Immature natural killer cell (primary cell): ENCODE measurements at regions not wholly inside any gene's neighbourhood (a gene's known extent, or its start where the extent isn't known, plus 50 kb on each side); places are given as distances from the start of the nearest gene placed in this dataset.
A peak's percentile ranks its signal among the peaks of the same experiment; 100 is the strongest.

Experiments used
- DNase-seq, 3 donors: peaks; one replicate each; pipeline ENCODE4 v3.0.0; 2022; ENCODE audit warnings: mixed read lengths in 1 of 3
- H3K27ac Mint-ChIP-seq, 6 donors: one replicate each; pipeline ENCODE4 v1.8.0; 2020; ENCODE audit warnings: mixed read lengths in 6 of 6, mild to moderate bottlenecking in 5 of 6, inconsistent platforms in 4 of 6, moderate library complexity in 3 of 6
- H3K27me3 Mint-ChIP-seq, 3 donors: one replicate each; pipeline ENCODE4 v1.8.0; 2020 to 2021; ENCODE audit warnings: low read depth in 3 of 3, mild to moderate bottlenecking in 3 of 3, mixed read lengths in 3 of 3, moderate library complexity in 3 of 3, inconsistent platforms in 1 of 3
- H3K36me3 Mint-ChIP-seq, 3 donors: one replicate each; pipeline ENCODE4 v1.8.0; 2020; ENCODE audit warnings: mixed read lengths in 3 of 3, inconsistent platforms in 2 of 3, mild to moderate bottlenecking in 2 of 3
- H3K4me1 Mint-ChIP-seq, 2 donors: one replicate each; pipeline ENCODE4 v1.8.0; 2020; ENCODE audit warnings: inconsistent platforms in 2 of 2, mild to moderate bottlenecking in 2 of 2, mixed read lengths in 2 of 2, moderate library complexity in 1 of 2
- H3K4me3 Mint-ChIP-seq, 5 donors: one replicate each; pipeline ENCODE4 v1.8.0; 2020; ENCODE audit warnings: mild to moderate bottlenecking in 5 of 5, mixed read lengths in 5 of 5, inconsistent platforms in 3 of 5, moderate library complexity in 3 of 5
- H3K9me3 Mint-ChIP-seq, 6 donors: one replicate each; pipeline ENCODE4 v1.8.0; 2020; ENCODE audit warnings: mild to moderate bottlenecking in 6 of 6, mixed read lengths in 6 of 6, inconsistent platforms in 4 of 6, moderate library complexity in 3 of 6

GRCh38 chr10:31615129-31615528 is 296.1 kb downstream of the ZEB1 start:
- DNase-seq, result no peak
- H3K36me3 Mint-ChIP-seq, result no peaks in the 10 kb centered on the region
- H3K27me3 Mint-ChIP-seq, result peaks cover 0 to 3% (median 3%) of the 10 kb centered on the region in 3 donors
- H3K4me3 Mint-ChIP-seq, result no peak overlapping the region
- no peaks in the 10 kb centered on the region for H3K4me1 Mint-ChIP-seq
- no peaks in the 10 kb centered on the region for H3K9me3 Mint-ChIP-seq
- no peak overlapping the region for H3K27ac Mint-ChIP-seq

- Mint-ChIP-seq H3K27ac (no peak overlapping the region), H3K36me3 (no peaks in the 10 kb centered on the region), H3K4me3 (no peak overlapping the region), H3K4me1 (no peaks in the 10 kb centered on the region), H3K27me3 (peaks cover 0 to 3% (median 3%) of the 10 kb centered on the region in 3 donors), H3K9me3 (no peaks in the 10 kb centered on the region)
- no peak for DNase-seq
Measured at GRCh38 chr10:31614611-31615010, 295.6 kb downstream of the ZEB1 start.

DNA sequence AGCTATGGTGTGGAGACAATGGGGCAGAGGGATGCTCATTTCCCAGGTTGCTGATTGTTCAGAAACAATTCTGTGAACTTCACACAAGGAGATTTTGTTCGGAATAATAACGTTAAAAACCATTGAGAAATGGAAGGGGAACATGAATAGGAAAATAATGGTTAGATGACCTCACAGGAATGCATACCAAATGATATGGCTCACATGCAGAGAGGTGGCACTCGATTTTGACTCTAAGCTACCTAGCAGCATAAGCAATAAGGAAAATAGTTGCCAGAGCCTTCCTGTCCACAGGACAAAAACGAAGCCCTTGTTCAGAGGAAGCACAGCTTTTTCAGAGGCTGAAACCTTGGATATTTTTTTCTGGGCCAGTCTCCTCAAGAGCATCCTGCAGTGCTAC is 293.1 kb downstream of the ZEB1 start:
- peaks cover 1 to 5% (median 3%) of the 10 kb centered on the region in 3 donors for H3K27me3 Mint-ChIP-seq
- no peak overlapping the region for H3K4me3 Mint-ChIP-seq
- no peaks in the 10 kb centered on the region for H3K36me3 Mint-ChIP-seq
- DNase-seq, result no peak
- no peak overlapping the region for H3K27ac Mint-ChIP-seq
- no peaks in the 10 kb centered on the region for H3K4me1 Mint-ChIP-seq
- H3K9me3 Mint-ChIP-seq, result peaks cover 0 to 2% (median 0%) of the 10 kb centered on the region in 6 donors

DNA sequence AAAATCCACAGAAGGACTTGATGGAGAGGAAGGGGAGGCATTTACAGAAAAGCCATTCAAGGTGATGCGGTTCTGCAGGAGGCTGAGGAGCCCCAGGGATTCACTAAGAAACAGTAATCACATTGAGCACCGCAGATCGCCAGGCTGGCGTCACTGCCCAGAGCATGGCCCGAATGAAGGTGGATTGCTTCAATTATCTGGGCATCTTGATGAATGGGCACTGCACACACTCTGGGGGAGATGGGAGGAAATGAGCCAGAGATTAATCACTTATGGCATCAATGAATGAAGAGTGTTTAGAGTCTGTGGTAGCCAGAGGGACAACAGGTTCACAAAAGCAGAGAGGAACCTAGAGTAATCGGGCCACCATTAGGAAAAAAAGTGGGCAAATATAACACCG is 292.1 kb downstream of the ZEB1 start:
- peaks cover 1 to 5% (median 3%) of the 10 kb centered on the region in 3 donors for H3K27me3 Mint-ChIP-seq
- H3K4me3 Mint-ChIP-seq, result no peak overlapping the region
- H3K27ac Mint-ChIP-seq, result no peak overlapping the region
- no peaks in the 10 kb centered on the region for H3K36me3 Mint-ChIP-seq
- H3K4me1 Mint-ChIP-seq, result no peaks in the 10 kb centered on the region
- no peak for DNase-seq
- peaks cover 0 to 2% (median 0%) of the 10 kb centered on the region in 6 donors for H3K9me3 Mint-ChIP-seq

GRCh38 chr10:31607481-31607880 is 288.5 kb downstream of the ZEB1 start:
- Mint-ChIP-seq H3K4me1 (peaks cover 10 to 12% of the 10 kb centered on the region in 2 donors), H3K4me3 (no peak overlapping the region), H3K27ac (no peak overlapping the region), H3K36me3 (no peaks in the 10 kb centered on the region), H3K9me3 (peaks cover 0 to 3% (median 0%) of the 10 kb centered on the region in 6 donors), H3K27me3 (peaks cover 3 to 5% (median 5%) of the 10 kb centered on the region in 3 donors)
- no peak for DNase-seq

DNA sequence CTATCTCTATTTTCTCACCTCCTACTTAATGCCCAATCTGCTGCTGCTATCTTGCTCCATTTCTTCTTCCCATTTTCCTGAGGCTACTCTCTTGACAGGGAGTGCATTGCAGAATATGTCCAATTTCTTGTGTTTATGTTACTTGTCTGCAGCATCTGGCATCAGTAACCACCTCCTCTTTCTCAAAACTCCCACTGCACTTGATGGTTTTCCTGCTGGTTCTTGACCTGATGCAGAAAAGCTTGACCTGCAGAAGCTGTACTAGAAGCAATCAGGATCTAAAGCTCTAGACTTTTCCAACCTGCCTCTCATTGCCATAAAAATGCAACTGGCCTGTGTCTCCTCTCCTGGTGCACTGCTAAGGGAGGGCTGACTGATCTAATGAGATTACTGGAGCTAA is 287.8 kb downstream of the ZEB1 start:
- Mint-ChIP-seq H3K4me1 (peaks cover 10 to 12% of the 10 kb centered on the region in 2 donors), H3K36me3 (no peaks in the 10 kb centered on the region), H3K27ac (no peak overlapping the region), H3K4me3 (no peak overlapping the region), H3K9me3 (peaks cover 0 to 3% (median 0%) of the 10 kb centered on the region in 6 donors), H3K27me3 (peaks cover 3 to 5% (median 5%) of the 10 kb centered on the region in 3 donors)
- DNase-seq, result no peak

- H3K36me3 Mint-ChIP-seq, result no peaks in the 10 kb centered on the region
- H3K4me3 Mint-ChIP-seq, result no peak overlapping the region
- H3K9me3 Mint-ChIP-seq, result peaks cover 0 to 3% (median 0%) of the 10 kb centered on the region in 6 donors
- H3K4me1 Mint-ChIP-seq, result peaks cover 10 to 12% of the 10 kb centered on the region in 2 donors
- no peak for DNase-seq
- no peak overlapping the region for H3K27ac Mint-ChIP-seq
- H3K27me3 Mint-ChIP-seq, result peaks cover 0 to 5% (median 5%) of the 10 kb centered on the region in 3 donors
Measured at GRCh38 chr10:31605861-31606525, 287.0 kb downstream of the ZEB1 start.

DNA sequence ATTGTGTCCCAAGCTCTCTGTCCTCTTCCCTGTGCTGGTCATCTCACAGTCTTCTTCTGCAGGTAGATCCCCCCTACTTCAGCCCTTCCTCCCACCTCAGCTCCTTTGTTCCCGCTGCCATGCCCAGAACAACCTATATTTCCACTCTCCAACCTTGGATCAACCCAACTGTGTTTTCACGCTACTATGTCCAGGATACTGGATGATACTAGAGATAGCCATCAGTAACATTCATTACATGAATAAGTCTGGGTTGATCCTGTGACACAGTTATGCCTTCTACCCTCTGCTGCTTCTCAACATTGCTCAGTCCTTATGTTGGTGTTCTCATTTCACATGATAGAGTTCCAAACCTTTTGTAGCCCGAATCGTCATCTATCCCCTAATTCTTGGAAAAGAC is 286.4 kb downstream of the ZEB1 start:
- no peaks in the 10 kb centered on the region for H3K36me3 Mint-ChIP-seq
- DNase-seq, result no peak
- no peak overlapping the region for H3K27ac Mint-ChIP-seq
- H3K9me3 Mint-ChIP-seq, result peaks cover 0 to 3% (median 0%) of the 10 kb centered on the region in 6 donors
- peaks cover 10 to 12% of the 10 kb centered on the region in 2 donors for H3K4me1 Mint-ChIP-seq
- H3K4me3 Mint-ChIP-seq, result no peak overlapping the region
- peaks cover 0 to 5% (median 2%) of the 10 kb centered on the region in 3 donors for H3K27me3 Mint-ChIP-seq

- Mint-ChIP-seq H3K36me3 (no peaks in the 10 kb centered on the region), H3K4me3 (peak overlapping the region; percentile 84 to 90 (median 86)), H3K9me3 (peaks cover 0 to 3% (median 0%) of the 10 kb centered on the region in 6 donors), H3K27ac (no peak overlapping the region), H3K4me1 (peaks cover 10 to 12% of the 10 kb centered on the region in 2 donors), H3K27me3 (peaks cover 0 to 5% (median 2%) of the 10 kb centered on the region in 3 donors)
- no peak for DNase-seq
Measured at GRCh38 chr10:31604646-31605170, 285.7 kb downstream of the ZEB1 start.

DNA sequence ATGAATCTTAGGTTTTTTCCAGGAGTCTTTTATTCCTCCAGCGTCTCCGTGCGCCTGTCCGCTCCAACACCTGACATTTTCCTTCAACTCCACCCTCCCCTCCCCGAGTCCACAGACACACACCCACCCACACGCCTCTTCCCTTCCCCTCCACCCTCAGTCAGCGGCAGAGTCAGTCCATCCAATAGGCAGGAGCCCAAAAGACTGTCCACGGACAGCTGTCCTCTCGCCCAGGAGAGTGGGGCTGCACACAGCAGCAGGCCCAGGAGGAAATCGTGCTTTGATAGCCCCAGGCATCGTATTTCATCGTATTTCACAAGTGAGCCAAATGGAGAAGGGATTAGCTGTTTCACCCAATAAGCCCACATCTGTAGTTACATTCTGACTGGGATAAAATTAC is 285.1 kb downstream of the ZEB1 start:
- Mint-ChIP-seq H3K4me1 (peaks cover 10 to 12% of the 10 kb centered on the region in 2 donors), H3K36me3 (no peaks in the 10 kb centered on the region), H3K27ac (no peak overlapping the region), H3K27me3 (peaks cover 0 to 5% (median 2%) of the 10 kb centered on the region in 3 donors), H3K9me3 (peaks cover 0 to 3% (median 0%) of the 10 kb centered on the region in 6 donors), H3K4me3 (peak overlapping the region; percentile 84 to 90 (median 86))
- DNase-seq, result no peak

- Mint-ChIP-seq H3K36me3 (no peaks in the 10 kb centered on the region), H3K27ac (no peak overlapping the region), H3K4me3 (peak overlapping the region; percentile 84 to 90 (median 86))
Measured at GRCh38 chr10:31603235-31604087, 284.4 kb downstream of the ZEB1 start.

DNA sequence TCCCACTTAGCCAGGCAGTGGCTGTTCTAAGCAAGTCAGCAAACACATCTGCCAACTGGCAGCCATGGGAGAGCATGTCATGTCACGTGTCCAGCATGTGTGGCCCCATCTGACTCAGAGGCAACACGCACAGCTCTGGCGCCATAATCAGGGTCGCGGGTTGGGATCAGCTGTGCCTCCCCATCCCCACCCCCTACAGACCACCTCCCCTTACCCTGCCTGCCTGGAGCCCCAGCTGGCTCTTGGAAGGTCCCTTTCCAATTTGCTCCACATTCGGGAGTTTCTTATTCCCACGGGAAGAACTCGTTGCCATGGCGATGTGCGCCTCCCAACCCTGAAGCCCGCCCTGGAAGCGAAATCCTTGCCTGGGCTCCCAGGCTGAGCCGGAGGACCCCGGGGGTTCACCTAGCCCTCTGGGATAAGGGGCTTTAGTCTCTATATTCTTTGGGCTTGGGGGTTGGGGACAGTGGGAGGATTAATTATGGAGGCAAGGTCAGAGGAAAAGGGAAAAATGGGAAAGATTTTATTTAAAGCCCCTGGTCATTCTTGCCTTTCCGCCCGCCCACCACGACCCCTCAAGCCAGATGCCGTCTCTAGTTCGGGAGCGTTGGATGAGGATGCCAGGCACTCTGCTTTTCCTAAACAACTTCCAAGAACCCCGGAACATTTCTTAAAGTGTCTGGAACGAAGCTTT is 283.7 kb downstream of the ZEB1 start:
- H3K9me3 Mint-ChIP-seq, result peaks cover 0 to 3% (median 0%) of the 10 kb centered on the region in 6 donors
- H3K27ac Mint-ChIP-seq, result no peak overlapping the region
- no peaks in the 10 kb centered on the region for H3K36me3 Mint-ChIP-seq
- H3K4me1 Mint-ChIP-seq, result peaks cover 10 to 12% of the 10 kb centered on the region in 2 donors
- peak overlapping the region; percentile 52 to 74 (median 70) for H3K4me3 Mint-ChIP-seq
- no peak for DNase-seq
- peaks cover 0 to 6% (median 0%) of the 10 kb centered on the region in 3 donors for H3K27me3 Mint-ChIP-seq

More at GRCh38 chr10:31603235-31604087, 284.4 kb downstream of the ZEB1 start:
- DNase-seq, result peak; percentile 47 to 59 (median 50)
- H3K4me1 Mint-ChIP-seq, result peaks cover 10 to 12% of the 10 kb centered on the region in 2 donors
- H3K9me3 Mint-ChIP-seq, result peaks cover 0 to 3% (median 0%) of the 10 kb centered on the region in 6 donors
- H3K27me3 Mint-ChIP-seq, result peaks cover 0 to 6% (median 2%) of the 10 kb centered on the region in 3 donors

- Mint-ChIP-seq H3K27me3 (peaks cover 0 to 6% (median 0%) of the 10 kb centered on the region in 3 donors), H3K27ac (no peak overlapping the region), H3K4me3 (no peak overlapping the region), H3K4me1 (peaks cover 10 to 12% of the 10 kb centered on the region in 2 donors), H3K9me3 (peaks cover 0 to 3% (median 0%) of the 10 kb centered on the region in 6 donors), H3K36me3 (no peaks in the 10 kb centered on the region)
- DNase-seq, result no peak
Measured at GRCh38 chr10:31601136-31601535, 282.1 kb downstream of the ZEB1 start.
